T-helper 2 cell (primary cell): ENCODE measurements at regions not wholly inside any gene's neighbourhood (a gene's known extent, or its start where the extent isn't known, plus 50 kb on each side); places are given as distances from the start of the nearest gene placed in this dataset.

Experiments
- DNase-seq, 5 experiments: peaks; one replicate each; pipeline versions ENCODE4 v3.0.0 to v3.0.0-alpha.2; 2012 to 2022

DNA sequence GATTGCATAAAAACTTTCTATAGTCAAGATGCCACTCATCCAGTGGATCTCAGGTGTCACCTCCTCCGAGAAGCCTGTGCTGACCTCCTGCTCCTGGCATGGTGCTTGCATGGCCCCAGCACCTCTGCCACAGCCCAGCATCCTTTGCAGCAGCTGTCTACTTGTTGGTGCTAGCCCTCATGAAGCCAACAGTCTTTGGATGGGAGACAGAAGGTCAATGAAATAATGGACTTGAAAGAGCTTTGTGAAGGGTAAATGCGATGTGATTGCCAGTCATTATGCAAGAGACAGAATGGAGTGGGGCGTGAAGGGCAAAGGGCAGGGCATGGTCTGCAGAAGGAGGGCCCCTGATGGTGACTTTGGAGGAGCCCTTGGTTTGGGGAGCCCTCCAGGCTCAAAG is 63.0 kb upstream of the CLMN start:
- no peak for DNase-seq

GRCh38 chr14:95381726-95382125 is 62.0 kb upstream of the CLMN start:
- DNase-seq = no peak

GRCh38 chr14:95380350-95381042 is 60.8 kb upstream of the CLMN start:
- no peak for DNase-seq

GRCh38 chr14:95379634-95380033 is 59.9 kb upstream of the CLMN start:
- no peak for DNase-seq

DNA sequence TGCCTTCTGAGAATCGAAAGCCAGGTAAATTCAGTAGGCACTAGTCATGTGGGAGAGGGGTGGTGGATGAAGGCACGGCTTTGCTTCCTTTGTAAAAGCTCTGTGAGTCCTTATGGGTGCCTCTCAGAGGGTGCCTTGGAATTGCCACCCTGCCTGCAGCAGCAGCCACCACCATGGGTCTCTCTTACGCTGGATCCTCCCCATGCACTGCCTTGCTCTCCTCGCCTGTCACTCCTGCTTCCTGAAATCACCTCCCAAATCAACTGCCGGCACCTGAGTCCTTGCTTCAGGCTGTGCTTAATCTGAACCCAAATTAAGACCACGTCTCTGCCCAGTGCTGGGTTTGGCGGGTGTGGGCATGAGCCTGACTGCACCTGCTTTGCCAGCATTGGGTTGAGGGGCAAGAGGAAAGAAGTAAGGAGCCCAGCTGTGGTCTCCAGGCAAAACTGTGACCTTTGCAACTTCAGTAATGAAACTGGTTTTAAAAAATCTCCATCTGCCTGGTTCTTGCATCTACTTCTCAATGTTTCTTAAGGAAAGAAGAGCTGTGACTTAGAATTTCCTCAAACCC is 55.9 kb upstream of the CLMN start:
- no peak for DNase-seq

GRCh38 chr14:95374239-95374997 is 54.7 kb upstream of the CLMN start:
- no peak for DNase-seq

GRCh38 chr14:95370076-95370475 is 50.4 kb upstream of the CLMN start:
- no peak for DNase-seq
